Mesothelial cell of epicardium (in vitro differentiated cells): ENCODE measurements at regions not wholly inside any gene's neighbourhood (a gene's known extent, or its start where the extent isn't known, plus 50 kb on each side); places are given as distances from the start of the nearest gene placed in this dataset.

Experiments
- DNase-seq, 2 experiments: peaks; one replicate each; pipeline ENCODE4 v3.0.0; 2021; ENCODE audit warnings: low spot score in 2 of 2; ENCODE audit not compliant: unreplicated experiment in 2 of 2
- H3K27ac Mint-ChIP-seq: 2 replicates; pipeline ENCODE4 v1.8.0; 2021; ENCODE audit warnings: mixed read lengths
- H3K27me3 Mint-ChIP-seq: 2 replicates; pipeline ENCODE4 v1.8.0; 2021; ENCODE audit warnings: low read depth, mixed read lengths
- H3K36me3 Mint-ChIP-seq: 2 replicates; pipeline ENCODE4 v1.8.0; 2021; ENCODE audit warnings: mixed read lengths
- H3K4me1 Mint-ChIP-seq: 2 replicates; pipeline ENCODE4 v1.8.0; 2021; ENCODE audit warnings: mixed read lengths
- H3K4me3 Mint-ChIP-seq: 2 replicates; pipeline ENCODE4 v1.8.0; 2021; ENCODE audit warnings: mild to moderate bottlenecking, moderate library complexity, mixed read lengths
- H3K9me3 Mint-ChIP-seq: 2 replicates; pipeline ENCODE4 v1.8.0; 2021; ENCODE audit warnings: mixed read lengths
- TF ChIP-seq, protein P1 (sequence below): fragments of 200-600 bp; sonication (generic); IDR thresholded peaks from one replicate; pipeline ENCODE4 v1.5.0; 2021; ENCODE audit warnings: antibody characterized with exemption; ENCODE audit not compliant: unreplicated experiment

DNA sequence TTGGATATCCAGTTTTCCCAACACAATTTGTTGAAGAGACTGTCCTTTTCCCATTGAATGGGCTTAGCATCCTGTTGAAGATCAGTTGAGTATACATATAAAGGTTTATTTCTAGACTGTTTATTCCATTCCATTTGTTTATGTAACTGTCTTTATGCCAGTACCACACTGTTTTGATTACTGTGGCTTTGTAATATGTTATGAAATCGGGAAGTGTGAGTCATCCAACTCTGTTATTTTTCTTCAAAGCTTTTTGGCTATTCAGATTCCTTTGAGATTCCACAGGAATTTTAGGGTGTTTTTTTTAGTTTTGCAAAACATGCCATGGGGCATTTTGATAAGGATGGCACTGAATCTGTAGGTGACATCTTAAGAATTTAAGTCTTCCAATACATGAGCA lies 188.3 kb downstream of the BMP7 start:
- H3K27me3 Mint-ChIP-seq, result no peaks in the 10 kb centered on the region
- no peak for DNase-seq
- no peak overlapping the region for H3K27ac Mint-ChIP-seq
- H3K4me1 Mint-ChIP-seq, result peaks cover under 1% of the 10 kb centered on the region
- H3K9me3 Mint-ChIP-seq, result peaks cover 38% of the 10 kb centered on the region
- TF ChIP-seq, protein P1, sequence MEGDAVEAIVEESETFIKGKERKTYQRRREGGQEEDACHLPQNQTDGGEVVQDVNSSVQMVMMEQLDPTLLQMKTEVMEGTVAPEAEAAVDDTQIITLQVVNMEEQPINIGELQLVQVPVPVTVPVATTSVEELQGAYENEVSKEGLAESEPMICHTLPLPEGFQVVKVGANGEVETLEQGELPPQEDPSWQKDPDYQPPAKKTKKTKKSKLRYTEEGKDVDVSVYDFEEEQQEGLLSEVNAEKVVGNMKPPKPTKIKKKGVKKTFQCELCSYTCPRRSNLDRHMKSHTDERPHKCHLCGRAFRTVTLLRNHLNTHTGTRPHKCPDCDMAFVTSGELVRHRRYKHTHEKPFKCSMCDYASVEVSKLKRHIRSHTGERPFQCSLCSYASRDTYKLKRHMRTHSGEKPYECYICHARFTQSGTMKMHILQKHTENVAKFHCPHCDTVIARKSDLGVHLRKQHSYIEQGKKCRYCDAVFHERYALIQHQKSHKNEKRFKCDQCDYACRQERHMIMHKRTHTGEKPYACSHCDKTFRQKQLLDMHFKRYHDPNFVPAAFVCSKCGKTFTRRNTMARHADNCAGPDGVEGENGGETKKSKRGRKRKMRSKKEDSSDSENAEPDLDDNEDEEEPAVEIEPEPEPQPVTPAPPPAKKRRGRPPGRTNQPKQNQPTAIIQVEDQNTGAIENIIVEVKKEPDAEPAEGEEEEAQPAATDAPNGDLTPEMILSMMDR, result no peak
- no peak overlapping the region for H3K4me3 Mint-ChIP-seq
- H3K36me3 Mint-ChIP-seq, result peaks cover 4% of the 10 kb centered on the region

DNA sequence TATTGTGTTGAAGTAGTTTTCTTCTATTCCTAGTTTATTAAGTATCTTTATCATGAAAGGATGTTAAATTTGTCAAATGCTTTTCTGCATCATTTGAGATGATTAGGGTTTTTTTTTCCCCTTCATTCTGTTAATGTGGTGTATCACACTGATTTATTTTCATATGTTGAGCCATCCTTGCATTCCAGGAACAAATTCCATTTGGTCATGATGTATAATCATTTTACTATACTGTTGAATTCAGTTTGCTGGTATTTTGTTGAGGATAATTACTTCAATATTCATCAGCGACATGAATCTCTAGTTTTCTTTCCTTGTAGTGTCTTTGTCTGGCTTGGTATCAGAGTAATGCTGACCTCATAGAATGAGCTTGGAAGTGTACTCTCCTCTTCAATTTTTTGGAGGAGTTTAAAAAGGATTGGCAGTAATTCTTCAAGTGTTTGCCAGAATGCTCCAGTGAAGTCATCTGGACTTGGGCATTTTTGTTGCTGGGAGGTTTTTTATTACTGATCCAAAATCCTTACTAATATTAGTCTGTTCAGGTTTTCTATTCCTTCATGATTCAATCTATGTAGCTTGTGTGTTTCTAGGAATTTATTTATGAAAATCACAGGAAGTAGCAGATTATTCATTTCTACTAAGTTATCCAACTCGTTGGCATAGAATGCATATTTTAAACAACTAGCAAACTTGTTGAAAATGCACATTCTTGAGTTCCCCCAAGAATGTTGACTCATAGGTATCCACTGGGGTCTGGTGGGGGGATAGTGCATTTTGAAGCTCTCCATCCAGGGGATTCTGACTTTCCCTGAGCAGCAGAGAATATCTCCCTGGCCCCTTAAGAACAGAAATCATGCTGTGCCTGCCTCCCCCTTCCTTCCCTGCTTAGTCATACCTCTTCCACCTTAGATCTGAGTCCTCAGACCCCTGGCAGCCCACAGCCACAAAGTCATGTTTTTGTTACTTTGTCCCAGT lies 187.1 kb downstream of the BMP7 start:
- DNase-seq, result no peak
- H3K4me1 Mint-ChIP-seq, result no peaks in the 10 kb centered on the region
- H3K27ac Mint-ChIP-seq, result no peak overlapping the region

DNA sequence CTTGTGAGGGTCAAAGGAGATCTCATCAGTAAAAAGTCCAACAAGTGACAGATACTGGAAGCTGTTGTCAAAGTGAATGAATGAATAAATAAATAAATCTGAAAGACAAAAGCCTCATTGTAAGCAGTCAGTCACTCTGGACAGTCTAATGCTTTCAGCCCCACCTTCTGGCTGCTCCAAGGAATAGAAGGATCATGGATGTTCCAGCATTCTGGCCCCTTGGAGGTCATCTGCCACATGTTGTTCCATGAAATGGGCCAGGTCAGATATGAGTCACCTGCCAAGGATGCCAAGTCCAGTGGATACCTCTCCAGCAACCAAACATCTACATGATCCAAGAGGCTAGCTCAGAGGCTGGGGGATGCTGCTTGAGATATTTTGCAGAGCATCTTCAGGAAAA lies 185.6 kb downstream of the BMP7 start:
- H3K9me3 Mint-ChIP-seq, result peaks cover 28% of the 10 kb centered on the region
- no peak overlapping the region for H3K4me3 Mint-ChIP-seq
- no peak for DNase-seq
- no peaks in the 10 kb centered on the region for H3K27me3 Mint-ChIP-seq
- H3K4me1 Mint-ChIP-seq, result no peaks in the 10 kb centered on the region
- H3K27ac Mint-ChIP-seq, result no peak overlapping the region
- H3K36me3 Mint-ChIP-seq, result peaks cover 4% of the 10 kb centered on the region
- TF ChIP-seq, protein P1, result no peak

More for the DNA sequence above, 187.1 kb downstream of the BMP7 start:
- H3K27me3 Mint-ChIP-seq, result no peaks in the 10 kb centered on the region
- H3K36me3 Mint-ChIP-seq, result peaks cover 4% of the 10 kb centered on the region
- H3K4me3 Mint-ChIP-seq, result no peak overlapping the region
- peaks cover 38% of the 10 kb centered on the region for H3K9me3 Mint-ChIP-seq
- TF ChIP-seq, protein P1, result no peak

DNA sequence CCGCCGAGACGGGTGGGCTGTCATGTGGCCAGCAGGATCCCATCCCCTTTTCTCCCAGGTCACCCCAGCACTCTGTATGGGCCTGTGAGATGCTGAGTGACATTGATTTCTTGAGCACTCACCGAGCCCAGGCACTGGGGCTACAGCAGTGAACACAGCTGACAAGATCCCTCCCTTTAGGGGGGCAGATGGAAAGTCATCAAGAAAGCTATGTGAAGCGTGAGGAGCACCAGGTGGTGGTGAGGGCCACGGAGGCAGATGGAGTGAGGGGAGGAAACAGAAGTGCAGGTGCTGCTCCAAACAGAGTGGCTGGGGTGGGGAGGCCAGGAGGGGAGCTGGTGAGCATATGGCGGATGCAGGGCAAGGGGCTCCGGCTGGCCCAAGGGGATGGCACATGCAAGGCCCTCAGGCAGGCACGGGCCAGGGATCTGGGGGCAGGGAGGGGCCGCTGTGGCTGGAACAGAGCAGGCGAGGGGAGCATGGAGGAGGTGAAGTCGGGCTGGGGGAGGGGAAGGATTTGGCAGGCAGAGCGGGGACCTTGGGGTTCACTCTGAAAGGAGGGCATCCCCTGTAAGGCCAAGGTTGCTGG lies 184.0 kb downstream of the BMP7 start:
- peaks cover 20% of the 10 kb centered on the region for H3K9me3 Mint-ChIP-seq
- no peak for DNase-seq
- no peaks in the 10 kb centered on the region for H3K4me1 Mint-ChIP-seq
- peaks cover 2% of the 10 kb centered on the region for H3K36me3 Mint-ChIP-seq
- H3K4me3 Mint-ChIP-seq, result no peak overlapping the region
- peaks cover under 1% of the 10 kb centered on the region for H3K27me3 Mint-ChIP-seq
- H3K27ac Mint-ChIP-seq, result no peak overlapping the region
- TF ChIP-seq, protein P1, result no peak

DNA sequence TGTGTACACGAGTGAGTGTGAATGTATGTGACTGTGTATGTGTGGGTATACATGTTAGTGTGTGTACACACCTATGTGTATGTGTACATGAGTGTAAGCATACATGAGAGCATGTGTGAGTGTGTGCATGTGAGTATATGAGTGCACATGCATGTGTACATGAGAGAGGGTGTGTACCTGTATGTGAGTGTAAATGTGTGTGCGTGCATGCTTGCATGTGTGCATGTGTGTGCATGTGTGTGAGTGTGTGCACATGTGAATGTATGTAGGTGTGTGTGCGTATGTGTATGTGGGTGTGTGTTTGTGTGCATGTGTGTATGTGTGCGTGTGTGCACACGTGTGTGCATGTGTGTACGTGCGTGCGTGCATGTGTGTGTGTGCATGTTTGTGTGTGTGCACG lies 183.4 kb downstream of the BMP7 start:
- TF ChIP-seq, protein P1, result no peak
- DNase-seq, result no peak
- H3K4me3 Mint-ChIP-seq, result no peak overlapping the region
- H3K9me3 Mint-ChIP-seq, result peaks cover 15% of the 10 kb centered on the region
- H3K27me3 Mint-ChIP-seq, result peaks cover 7% of the 10 kb centered on the region
- H3K4me1 Mint-ChIP-seq, result no peaks in the 10 kb centered on the region
- H3K27ac Mint-ChIP-seq, result no peak overlapping the region
- peaks cover 2% of the 10 kb centered on the region for H3K36me3 Mint-ChIP-seq
